ENCODE measurements at regions not wholly inside any gene's neighbourhood (a gene's known extent, or its start where the extent isn't known, plus 50 kb on each side); places are given as distances from the start of the nearest gene placed in this dataset.
"Not testable (repeated sequence)": the region's sequence is repeated elsewhere in the genome, so short reads cannot be mapped to it uniquely, and the experiment has no call there.

DNA sequence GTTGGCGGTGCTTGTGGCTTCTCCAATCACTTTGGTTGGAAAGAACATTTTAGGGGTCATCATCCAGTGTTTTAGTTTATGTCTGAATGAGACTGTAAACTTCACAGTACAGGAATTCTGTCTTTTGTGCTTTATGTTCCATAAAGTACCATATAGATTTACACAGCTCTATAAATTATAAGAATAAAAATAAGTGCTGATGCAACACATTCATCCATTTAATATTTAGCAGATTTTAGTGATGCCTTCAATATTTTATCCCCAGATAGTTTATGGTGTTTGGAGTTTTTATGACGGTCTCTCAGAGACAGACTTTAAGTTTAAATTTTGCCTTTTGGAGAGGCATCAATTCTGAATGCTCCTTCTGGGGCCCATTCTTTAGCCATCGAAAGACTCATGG, 385.2 kb downstream of the ATP23 start:
- H3K9me3 ChIP-seq = no peaks in the 10 kb centered on the region
- no peaks in the 10 kb centered on the region for H3K36me3 ChIP-seq
- peaks cover 0 to 10% (median 0%) of the 10 kb centered on the region in 3 donors for H3K4me1 ChIP-seq
- H3K27me3 ChIP-seq = no peaks in the 10 kb centered on the region
- ATAC-seq = no peak
- WGBS, 2 donors (ENCODE audit: low coverage in 1 of 2) = 92 to 100% methylated on average over 3 of the region's 3 CpGs
- TF ChIP-seq CTCF (IDR thresholded peaks at IDR 0.05) (no peak), POLR2AphosphoS5 (IDR thresholded peaks at IDR 0.05) (no peak), EP300 (IDR thresholded peaks at IDR 0.05) (no peak), POLR2A (IDR thresholded peaks at IDR 0.05) (no peak)
- no peak overlapping the region for H3K27ac ChIP-seq
- H3K4me3 ChIP-seq = no peak overlapping the region

DNA sequence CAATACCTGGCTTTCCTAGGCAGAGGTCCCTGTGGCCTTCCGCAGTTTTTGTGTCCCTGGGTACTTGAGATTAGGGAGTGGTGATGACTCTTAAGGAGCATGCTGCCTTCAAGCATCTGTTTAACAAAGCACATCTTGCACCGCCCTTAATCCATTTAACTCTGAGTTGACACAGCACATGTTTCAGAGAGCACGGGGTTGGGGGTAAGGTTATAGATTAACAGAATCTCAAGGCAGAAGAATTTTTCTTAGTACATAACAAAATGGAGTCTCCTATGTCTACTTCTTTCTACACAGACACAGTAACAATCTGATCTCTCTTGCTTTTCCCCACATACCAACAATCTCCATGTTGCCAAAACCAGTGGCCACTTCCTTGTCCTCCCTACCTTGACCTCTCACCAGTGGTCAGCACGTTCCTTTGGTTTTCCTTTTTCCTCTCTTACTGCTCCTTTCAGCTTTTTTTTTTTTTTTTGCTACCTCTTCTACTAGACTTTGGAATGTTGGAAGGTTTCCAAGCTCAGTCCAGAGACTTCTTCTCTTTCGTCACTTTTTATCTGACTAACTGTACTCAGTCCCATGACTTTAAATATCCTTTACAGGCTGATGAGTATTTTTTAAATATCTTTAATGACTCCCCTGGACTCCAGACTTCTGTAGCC, 395.3 kb downstream of the ATP23 start:
- not testable (repeated sequence) for H3K36me3 ChIP-seq, H3K27ac ChIP-seq, H3K9me3 ChIP-seq, H3K27me3 ChIP-seq, H3K4me1 ChIP-seq, ATAC-seq, H3K4me3 ChIP-seq
- WGBS, 2 donors (ENCODE audit: low coverage in 1 of 2) = 9 to 18% methylated on average over 2 of the region's 5 CpGs

DNA sequence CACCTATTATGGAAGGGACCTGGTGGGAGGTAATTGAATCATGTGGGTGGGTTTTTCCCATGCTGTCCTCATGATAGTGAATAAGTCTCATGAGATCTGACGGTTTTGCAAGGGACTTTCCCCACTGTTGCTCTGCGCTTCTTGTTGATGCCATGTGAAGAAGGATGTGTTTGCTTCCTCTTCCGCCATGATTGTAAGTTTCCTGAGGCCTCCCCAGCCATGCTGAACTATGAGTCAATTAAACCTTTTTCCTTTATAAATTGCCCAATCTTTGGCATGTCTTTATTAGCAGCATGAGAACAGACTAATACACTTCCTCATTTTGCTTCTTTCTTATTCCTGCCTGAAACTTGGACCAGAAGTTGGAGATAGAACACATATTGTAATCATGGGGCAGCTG, 396.2 kb downstream of the ATP23 start:
- not testable (repeated sequence) for H3K4me3 ChIP-seq, H3K36me3 ChIP-seq, ATAC-seq, H3K9me3 ChIP-seq, H3K27ac ChIP-seq, H3K27me3 ChIP-seq, H3K4me1 ChIP-seq
- 84 to 89% methylated on average over 2 to 3 of the region's 3 CpGs for WGBS, 2 donors (ENCODE audit: low coverage in 1 of 2)

DNA sequence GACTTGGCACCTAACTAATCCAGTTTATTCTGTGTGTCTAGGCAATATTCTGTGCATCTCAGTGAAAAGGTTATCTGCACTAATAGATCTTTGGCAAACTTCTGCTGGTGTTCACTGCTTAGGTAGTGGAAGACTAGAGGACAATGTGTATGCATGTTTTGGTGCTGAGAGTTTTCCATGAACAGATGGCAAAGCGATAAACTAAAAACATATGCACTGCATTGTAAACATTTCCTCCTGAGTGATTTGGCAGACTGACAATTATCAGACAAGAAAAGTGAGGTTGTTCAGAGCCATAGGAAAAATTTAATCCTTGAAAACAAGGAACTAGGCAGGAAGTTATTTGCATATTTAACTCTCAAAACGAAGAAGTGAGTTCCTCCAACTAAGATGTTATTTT, 400.4 kb downstream of the ATP23 start:
- no peaks in the 10 kb centered on the region for H3K9me3 ChIP-seq
- H3K27ac ChIP-seq = no peak overlapping the region
- H3K4me3 ChIP-seq = no peak overlapping the region
- TF ChIP-seq POLR2A (IDR thresholded peaks at IDR 0.05) (no peak), POLR2AphosphoS5 (IDR thresholded peaks at IDR 0.05) (no peak), EP300 (IDR thresholded peaks at IDR 0.05) (no peak), CTCF (IDR thresholded peaks at IDR 0.05) (no peak)
- ATAC-seq = no peak
- peaks cover 0 to 9% (median 0%) of the 10 kb centered on the region in 3 donors for H3K4me1 ChIP-seq
- 33 to 54% methylated on average over 2 of the region's 2 CpGs for WGBS, 2 donors (ENCODE audit: low coverage in 1 of 2)
- H3K27me3 ChIP-seq = no peaks in the 10 kb centered on the region
- no peaks in the 10 kb centered on the region for H3K36me3 ChIP-seq

DNA sequence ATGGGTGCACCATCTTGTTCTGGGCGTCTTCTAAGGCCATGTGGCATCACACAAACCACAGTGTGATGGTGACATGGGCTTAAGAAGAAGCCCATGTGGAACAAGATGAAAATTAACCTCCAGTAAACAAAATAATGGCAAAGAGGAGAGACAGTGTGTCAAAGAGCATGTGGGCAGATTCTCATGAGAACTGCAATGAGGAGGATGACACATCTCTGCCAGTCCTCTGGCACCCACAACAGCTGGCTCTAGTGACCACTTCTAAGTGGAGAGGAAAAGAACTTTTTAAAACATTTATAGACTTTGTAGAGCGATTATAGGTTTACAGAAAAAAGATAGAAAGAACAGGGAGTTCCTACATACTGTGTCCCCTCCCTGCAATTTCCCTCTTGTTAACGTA, 401.4 kb downstream of the ATP23 start:
- 91 to 94% methylated on average over 2 to 3 of the region's 3 CpGs for WGBS, 2 donors (ENCODE audit: low coverage in 1 of 2)
- H3K4me1 ChIP-seq = peaks cover 0 to 10% (median 0%) of the 10 kb centered on the region in 3 donors
- TF ChIP-seq CTCF (IDR thresholded peaks at IDR 0.05) = no peak
- H3K27me3 ChIP-seq = no peaks in the 10 kb centered on the region
- H3K36me3 ChIP-seq = no peaks in the 10 kb centered on the region
- H3K9me3 ChIP-seq = no peaks in the 10 kb centered on the region
- ATAC-seq = no peak
- no peak overlapping the region for H3K4me3 ChIP-seq
- H3K27ac ChIP-seq = no peak overlapping the region

GRCh38 chr12:58346032-58346632, 404.8 kb downstream of the ATP23 start:
- ATAC-seq = no peak
- Histone ChIP-seq H3K9me3 (peaks cover 0 to 7% (median 0%) of the 10 kb centered on the region in 3 donors), H3K36me3 (no peaks in the 10 kb centered on the region), H3K27me3 (no peaks in the 10 kb centered on the region), H3K4me3 (no peak overlapping the region), H3K27ac (no peak overlapping the region), H3K4me1 (peaks cover 0 to 10% (median 0%) of the 10 kb centered on the region in 3 donors)
- TF ChIP-seq CTCF (IDR thresholded peaks at IDR 0.05) (peak; percentile 67 to 88 (median 85)), POLR2A (IDR thresholded peaks at IDR 0.05) (no peak)
- 8 to 16% methylated on average over 7 of the region's 7 CpGs for WGBS, 2 donors (ENCODE audit: low coverage in 1 of 2)

Data from gastroesophageal sphincter (tissue), 4 donors.